CD1c-positive myeloid dendritic cell (primary cell): ENCODE measurements at regions not wholly inside any gene's neighbourhood (a gene's known extent, or its start where the extent isn't known, plus 50 kb on each side); places are given as distances from the start of the nearest gene placed in this dataset.

ENCODE experiments used
- DNase-seq: peaks from one replicate; pipeline ENCODE4 v3.0.0-alpha.2; 2016; ENCODE audit errors: extremely low spot score

DNA sequence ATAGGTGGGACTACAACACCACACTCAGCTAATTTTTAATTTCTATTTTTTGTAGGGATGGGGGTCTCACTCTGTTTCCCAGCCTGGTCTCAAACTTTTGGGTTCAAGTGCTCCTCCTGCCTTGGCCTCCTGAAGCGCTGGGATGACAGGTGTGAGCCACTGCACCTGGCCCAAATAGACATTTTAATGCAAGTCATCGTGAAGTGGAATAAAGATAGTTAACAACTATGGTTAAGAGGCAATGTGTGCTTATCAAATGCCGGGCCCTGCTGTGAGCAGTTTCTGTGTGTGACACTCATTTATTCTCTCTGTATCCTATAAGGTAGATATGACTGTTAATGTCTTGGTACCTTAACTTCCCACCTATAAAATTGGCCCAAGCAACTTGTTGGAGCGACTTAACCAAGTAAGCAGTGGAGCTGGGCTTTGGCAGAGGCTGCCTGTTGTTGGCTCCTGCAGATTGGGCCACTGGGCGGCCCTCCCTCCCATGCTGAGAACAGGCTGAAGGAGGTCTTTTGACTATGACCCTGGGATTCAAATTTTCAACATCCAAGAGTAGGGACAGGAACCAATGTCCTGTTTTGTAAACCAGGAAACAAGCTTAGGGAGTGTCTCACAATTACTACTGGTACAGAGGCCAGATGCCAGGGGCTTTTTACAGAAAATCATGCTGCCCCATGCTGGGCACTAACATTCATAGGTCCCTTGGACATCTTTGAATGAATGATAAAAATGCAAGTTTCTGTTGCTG lies 450.7 kb downstream of the TSHZ3 start:
- DNase-seq, result no peak

DNA sequence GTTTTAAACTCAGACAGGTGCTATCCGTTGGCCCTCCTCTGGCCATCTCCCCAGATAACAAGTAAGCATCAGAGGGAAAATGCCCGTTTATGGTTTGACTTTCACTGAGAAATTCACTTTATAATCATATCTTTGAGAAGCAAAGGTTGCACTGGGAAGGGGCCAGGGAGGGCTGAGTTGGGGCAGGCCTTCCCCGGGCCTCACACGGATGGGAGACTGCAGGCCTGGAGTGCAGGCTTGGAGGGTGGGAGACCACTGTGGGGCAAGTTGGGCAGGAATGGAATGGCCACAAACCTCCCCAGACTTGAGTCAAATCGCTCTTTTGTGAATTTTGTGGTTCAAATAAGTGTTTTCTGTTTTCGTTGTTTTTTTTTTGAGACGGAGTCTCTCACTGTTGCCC lies 451.7 kb downstream of the TSHZ3 start:
- DNase-seq, result no peak

DNA sequence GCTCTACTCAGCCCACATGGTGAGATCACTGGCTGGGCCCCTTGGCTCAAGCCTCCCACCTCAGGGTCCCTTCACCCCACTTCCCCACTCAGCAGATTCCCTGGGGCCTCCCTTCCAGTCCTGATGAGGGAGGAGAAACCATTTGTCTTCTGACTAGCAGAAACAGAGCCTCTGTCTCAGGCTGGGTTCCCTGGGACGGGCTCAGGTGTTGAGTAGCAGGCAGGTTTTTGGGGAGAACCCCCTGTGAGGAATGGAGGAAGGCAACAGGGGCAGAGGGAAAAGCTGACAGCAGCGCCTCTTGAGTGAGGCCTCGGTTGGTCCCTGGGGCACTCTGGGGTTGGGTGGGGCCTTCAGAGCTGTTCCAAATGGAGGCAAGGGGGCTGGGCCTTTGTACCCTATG lies 452.2 kb downstream of the TSHZ3 start:
- no peak for DNase-seq

DNA sequence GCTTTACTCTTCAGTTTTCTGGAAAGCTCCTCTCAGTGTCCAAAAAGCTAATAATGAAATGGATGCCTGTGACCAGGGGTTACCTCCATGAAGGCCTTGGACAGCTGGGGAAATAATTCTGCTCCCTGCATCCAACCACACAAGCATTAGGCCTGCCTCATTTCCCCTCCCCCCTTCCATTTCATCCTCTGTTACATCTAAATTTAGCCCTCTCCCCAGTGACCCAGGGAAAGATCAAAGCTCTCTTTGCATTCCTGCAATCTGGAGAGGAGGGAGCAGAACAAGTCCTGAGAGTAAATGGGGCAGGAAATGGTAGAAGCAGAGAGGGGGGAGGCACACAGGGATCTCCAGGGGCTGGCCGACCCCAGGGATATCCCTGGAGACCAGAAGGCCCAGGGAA lies 452.7 kb downstream of the TSHZ3 start:
- DNase-seq, result no peak

DNA sequence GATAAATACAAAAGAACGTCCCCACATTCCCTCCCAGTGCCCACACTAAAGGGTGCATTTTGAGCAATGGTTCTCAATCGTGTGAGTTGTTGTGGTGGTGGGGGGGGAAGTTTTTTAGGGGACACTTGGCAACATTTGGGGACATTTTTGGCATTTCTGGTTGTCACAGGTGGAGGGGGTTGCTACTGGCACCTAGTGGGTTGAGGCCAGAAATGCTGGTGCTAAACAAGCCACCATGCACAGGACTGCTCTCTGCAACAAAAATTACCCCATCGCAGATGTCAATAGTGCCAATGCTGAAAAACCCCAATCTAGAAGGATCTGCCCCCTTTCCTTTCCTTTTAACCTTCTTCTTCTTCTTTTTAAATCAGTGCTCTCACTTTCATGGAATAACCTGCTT lies 453.3 kb downstream of the TSHZ3 start:
- no peak for DNase-seq

DNA sequence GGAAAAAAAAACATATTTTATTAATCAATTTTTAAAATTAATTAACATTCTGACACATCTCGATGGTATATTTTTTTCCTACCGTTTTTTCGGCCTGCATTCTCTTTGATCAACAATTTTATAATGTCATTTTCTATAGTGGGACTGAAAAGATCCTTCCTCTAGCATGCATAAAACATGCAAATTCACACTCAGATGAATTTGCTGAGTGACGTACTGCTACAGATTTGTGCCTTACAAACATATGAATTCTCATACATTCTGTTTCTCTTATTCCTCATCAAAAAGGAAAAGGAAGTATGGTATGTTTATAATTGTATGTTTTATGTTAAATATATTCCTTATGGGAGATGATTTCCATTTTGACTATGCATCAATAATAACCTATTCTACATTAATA lies 458.2 kb downstream of the TSHZ3 start:
- no peak for DNase-seq

DNA sequence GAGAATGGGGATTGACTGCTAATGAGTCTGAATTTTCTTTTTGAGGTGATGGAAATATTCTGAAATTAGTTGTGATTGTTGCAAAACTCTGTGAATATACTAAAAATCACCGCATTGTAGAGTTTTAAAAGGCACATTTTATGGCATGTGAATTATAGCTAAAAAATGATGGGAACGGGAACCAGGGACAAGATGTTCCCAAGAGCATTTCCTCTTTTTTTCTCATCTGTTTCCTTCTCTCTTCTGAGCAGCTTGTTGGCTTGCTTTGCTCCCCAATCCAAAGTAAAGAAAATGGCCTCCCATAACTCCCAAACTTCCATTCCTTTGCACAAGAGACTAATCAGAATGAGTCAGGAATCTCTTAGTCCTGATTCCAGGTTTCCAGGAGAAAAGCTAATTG lies 459.2 kb downstream of the TSHZ3 start:
- DNase-seq, result peak; percentile 18

DNA sequence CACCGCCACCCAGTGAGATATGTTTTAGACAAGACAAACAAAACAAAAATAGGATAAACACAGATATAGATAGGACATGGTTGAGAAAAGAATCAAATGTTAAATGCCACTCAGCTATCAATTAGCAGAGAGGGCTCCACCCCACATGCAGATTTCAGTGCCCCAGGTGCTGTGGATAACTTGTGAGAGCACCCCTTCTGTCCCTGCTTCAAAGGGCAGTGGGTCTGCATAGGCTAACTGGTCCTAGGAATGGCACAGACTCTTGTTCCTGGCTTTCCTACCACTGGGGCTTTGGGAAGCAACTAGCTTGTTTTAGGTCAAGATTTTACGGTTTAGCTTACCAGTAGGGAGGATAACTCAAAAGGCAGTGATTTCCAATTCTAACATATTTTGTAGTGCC lies 460.3 kb downstream of the TSHZ3 start:
- no peak for DNase-seq

DNA sequence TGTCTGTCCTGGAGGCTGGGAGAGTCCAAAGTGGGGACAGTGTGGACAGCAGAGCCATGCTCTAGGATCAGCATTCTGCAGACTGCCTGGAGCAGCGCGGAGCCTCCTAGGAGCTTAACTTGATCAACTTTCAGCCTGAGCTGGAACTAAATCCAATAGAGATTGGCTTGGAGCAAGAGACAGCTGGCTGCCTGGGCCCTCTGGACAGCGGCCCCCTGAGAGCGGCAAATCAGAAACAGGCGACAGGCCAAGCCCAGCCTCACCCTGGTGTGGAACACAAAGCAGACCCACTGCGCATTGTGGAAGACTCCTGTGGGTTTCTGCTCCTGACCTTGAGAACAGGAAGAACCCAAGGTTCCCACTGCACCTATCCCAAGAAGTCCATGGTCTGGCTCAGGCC lies 462.2 kb downstream of the TSHZ3 start:
- no peak for DNase-seq

DNA sequence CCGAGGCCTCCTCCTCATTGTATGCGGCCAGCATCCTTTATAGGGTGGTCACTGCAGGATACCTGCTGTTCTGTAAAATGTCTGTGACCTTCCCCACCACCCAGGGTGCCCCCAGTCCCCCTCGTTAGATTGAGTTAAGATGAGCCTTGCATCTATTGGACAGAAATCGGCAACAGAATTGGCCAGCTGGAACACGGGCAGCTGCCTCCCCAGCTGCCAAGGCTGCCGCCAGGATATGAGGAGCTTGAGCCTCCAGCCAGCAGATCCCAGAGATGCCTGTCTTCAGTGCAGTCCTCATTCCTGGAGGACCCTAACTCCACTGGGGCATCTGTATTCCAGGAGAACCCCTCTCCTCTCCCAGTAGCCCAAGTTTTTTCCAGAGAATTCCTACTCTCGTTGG lies 463.0 kb downstream of the TSHZ3 start:
- no peak for DNase-seq

DNA sequence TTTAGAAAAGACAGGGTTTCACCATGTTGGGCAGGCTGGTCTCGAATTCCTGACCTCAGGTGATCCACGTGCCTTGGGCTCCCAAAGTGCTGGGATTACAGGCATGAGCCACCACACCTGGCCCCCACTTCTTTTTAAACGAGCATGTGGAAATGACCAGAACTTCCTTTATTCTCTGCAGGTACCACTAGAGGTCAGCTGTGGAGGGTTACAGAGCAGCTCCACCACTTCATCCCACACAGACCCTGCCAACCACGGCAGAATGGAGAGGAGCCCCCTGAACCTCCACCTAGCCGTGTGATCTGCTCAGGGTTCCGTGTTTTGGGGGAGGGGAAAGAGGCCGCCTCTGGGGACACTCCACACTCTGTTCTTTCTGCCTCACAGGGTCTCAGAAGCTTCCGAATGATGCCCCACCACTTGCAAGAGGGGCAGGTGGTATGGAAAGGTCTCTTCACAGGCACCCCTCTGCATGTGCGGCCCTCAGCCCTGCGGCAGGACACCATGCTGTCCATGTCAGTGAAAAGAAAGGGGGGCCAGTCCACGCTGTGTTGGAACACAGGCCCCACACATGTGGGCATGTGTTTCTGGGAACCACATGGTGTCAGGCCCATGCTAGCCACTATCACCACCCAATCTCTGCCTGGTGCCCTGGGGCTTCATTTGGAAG lies 465.0 kb downstream of the TSHZ3 start:
- DNase-seq, result no peak

DNA sequence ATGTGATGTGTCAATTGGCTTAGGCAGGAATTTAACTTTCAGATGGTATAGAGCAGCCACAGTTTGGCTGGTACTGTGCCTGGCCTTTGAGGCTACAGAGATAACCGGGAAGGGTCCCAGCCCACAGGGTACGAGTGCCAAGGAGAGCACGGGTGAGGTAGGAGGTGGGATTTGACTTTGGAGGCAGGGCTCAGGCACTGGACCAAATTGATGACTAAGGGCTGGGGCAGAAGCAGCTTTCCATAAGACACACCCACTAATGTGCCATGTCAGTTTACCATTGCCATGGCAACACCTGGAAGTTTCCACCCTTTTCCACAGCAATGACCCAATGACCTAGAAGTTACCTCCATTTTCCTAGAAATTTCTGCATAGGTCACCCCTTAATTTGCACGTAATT lies 466.2 kb downstream of the TSHZ3 start:
- DNase-seq, result no peak

DNA sequence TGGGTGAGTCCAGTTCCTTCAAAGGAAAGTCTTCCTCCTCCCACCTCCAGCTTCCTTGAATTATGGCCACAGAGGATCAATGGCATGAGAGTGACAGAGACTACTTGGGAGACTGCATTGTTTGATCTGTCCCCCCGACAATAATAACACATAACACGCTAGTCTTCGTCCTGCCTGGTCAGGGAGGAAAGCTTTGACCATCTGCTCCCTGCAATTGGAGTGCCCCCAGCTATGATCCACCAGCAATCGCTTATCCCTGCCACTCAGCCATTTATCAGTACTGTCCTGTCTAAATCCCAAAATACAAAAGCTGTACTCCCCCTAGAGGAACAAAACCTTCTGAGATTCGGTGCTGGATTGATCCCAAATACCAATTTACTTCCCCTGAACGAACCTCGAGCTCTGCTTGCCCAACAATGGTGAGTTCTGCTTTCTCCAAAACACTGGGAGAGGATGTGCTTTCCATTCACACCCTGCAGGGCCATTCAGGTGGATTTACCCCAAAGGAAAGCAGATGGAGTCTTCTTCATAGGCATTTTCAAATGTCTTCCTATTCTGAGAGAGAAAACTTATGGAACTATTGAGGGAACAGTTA lies 466.7 kb downstream of the TSHZ3 start:
- peak; percentile 73 for DNase-seq

DNA sequence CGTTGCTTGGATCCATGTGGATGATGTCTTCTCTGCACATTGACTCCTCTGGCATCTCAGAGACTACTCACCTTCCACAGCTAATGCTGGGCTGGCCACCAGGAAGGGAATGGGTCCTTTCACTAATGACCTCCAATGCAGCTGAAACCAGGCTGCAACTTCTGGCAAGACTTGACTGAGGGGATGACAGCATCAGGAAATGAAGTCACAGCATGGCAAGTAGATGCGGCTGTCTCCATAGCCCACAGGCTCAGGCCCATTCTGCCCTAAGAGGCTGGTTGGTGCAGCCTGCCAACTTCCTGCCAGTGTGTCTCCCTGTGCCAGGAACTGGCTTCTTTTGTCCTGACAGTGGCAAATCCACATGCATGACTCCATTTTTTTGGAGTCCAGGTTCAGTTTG lies 467.3 kb downstream of the TSHZ3 start:
- DNase-seq, result peak; percentile 3

DNA sequence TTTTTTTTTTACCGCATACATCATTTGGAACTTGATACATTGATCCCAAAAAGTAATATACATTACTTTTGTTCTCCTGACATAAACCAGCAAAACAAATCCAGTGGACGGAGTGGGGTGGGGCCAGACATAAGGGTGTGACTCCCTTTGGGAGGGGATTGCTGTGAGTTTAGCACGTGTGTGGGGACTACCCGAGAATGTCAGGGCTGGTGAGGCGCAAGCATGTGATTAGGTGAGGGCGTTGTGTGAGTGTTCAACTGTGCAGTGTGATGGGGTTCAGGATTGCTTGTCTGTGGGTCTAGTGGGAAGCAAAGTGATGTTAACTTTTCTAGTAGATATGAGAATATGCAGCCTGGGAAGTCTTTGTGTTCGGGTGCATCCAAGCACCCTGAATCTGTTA lies 468.0 kb downstream of the TSHZ3 start:
- no peak for DNase-seq

DNA sequence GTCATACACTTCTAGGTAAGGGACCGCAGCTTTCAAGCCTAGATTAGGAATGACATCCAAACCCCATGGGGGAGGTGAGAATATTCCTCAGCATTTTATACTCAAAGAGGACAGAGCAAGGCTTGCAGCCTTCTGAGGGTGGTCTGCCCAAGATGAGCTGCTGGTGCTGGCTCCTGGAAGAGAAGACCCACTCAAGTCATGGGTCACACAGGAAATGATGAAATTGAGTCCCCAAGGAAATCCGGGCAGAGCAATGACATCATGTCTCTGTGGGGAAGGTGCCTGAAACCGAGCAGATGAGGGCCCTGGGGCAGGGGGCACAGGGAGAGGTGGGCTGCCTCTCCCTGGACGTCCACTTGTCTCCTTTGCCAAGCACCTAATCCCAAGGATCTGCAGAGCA lies 468.7 kb downstream of the TSHZ3 start:
- no peak for DNase-seq

DNA sequence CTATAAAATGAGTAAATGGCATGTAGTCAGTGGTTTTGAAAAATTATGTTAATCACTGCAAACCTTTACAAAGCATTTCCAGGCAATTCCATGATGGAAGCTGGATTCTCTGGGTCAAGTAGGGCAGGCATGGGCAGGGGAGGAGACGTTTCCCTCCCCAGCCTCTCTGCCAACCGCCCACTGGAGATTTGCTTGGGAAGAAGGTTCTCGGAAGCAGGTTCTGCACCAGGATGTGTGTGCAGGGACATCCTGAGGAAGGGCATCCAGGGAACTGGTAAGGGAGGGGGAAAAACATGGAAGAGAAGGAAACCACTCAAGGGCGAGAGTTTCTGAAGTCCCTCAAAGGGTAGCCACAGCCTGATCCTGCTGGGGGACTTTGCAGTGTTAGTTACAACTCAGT lies 469.1 kb downstream of the TSHZ3 start:
- DNase-seq, result no peak

DNA sequence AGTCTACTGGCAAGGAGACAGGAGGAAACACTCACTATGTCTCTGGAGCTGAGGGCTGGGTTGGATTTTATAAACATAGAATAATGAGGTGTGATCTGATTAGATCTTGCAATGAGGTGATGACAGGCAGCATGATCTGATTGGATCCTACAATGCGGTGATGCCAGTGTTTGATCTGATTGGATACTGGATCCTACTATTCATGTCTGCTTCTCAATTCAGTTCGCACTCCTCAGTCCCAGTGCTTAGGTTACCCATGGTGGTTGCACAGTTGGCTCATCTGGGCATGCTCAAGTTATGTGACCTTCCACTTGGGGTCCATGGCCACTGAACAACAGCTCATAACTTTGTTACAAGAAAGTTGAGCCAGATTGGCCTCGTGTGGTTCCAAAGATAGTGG lies 469.5 kb downstream of the TSHZ3 start:
- no peak for DNase-seq

DNA sequence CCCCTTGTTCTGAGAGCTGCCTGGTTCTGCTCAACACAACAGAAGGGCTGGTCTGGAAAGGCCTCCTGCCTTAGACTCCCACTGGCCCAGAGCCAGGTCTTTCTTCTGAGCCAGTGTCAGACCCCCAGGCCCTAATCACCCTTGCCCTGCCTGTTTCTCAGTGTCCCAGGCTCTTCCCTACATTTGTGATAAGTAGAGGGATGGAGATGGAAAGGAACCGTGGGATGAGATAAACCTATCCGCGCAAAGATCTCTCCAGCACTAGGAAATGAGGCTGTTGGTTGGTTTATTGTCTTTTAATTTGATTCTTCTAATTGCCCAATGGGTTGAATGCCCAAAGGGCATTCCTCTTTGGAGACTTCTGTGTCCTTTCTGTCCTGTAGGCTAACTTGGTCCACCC lies 470.0 kb downstream of the TSHZ3 start:
- DNase-seq, result no peak

DNA sequence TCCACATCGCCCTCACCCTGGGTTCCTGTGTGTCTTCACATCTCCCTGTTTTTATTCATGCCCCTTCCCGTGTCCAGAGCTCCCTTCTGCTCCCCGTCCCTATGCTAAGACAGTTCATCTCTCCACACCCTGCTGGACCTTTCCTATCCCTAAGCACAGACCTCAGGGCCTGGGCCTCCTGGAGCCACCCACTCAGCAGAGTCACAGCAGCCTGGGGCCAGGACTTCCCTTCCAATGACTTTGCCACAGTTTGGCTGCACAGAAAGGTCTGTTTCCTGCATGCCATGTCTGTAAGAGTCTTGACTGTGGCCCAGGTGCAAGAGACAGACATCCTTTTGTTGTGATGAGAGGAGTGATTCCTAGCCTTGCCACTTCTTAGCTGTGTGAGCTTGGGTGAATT lies 470.7 kb downstream of the TSHZ3 start:
- peak; percentile 23 for DNase-seq

DNA sequence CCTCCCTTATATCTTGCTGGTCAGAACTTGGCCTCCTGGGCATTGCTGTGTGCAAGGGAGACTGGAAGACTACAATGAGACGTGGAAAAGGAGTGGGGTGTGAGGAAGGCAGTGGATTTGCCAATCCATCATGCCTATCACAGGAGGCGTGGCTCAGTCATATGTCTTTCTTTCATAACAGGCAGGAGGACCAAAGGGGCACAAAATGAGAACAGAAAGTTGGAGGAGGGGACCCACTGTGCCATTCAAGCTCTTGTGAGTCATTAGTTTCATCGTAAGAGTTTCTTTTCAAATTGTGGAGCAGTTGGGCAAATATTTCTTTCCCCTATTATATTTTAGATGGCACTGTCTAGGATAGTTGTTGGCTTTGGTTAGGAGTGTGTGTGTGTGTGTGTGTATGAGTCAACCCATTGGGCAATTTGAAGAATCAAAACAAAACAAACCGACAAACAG lies 471.5 kb downstream of the TSHZ3 start:
- peak; percentile 94 for DNase-seq

DNA sequence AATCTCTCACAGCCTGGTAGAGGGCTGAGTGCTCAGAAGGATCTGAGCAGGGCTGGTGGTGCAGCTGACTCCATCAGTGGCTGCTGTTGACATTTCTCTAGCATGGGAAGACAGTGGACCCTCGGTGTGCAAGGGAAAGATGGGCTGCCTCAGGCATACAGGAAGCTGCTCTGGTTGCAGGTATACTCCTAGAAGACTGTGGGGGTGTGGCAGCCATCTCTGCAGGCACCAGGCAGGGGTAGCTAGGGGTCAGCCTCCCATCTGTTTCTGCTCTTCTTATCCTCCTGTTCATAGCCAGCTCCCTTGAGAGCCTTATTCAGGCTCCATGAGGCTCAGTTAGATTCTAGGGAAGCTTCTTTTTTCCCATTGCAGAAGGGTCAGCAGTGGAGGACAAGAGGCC lies 475.5 kb downstream of the TSHZ3 start:
- no peak for DNase-seq

DNA sequence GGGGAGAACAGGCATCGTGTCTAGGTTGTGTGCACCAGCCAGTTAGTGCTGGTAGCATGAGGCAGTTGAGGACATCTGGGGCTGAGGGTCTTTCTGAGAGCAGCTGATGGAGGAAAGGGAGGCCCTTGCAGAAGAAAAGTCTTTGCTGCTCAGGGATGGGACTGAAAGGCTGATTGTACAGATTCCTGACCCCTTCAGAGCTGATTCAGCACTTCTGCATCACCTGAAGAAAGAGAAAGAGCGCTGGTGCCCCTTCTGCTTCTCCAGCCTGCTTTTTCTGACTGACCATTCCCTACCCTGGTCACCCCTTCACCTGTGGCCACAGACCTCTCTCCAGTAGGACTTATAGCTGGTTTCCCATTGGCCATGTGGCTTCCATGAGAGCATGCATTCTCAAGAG lies 476.2 kb downstream of the TSHZ3 start:
- no peak for DNase-seq
